Astrocyte of the cerebellum (primary cell): ENCODE measurements at regions not wholly inside any gene's neighbourhood (a gene's known extent, or its start where the extent isn't known, plus 50 kb on each side); places are given as distances from the start of the nearest gene placed in this dataset.

Experiments used
- DNase-seq: peaks from one replicate; pipeline ENCODE4 v3.0.0-alpha.2; 2011; ENCODE audit warnings: low read depth
- H3K4me3 ChIP-seq: 2 replicates; pipeline ENCODE4 v1.5.1; 2011; ENCODE audit warnings: mild to moderate bottlenecking, low read depth, low read length, moderate library complexity
- CTCF ChIP-seq: IDR thresholded peaks from 2 replicates; pipeline ENCODE4 v1.5.1; 2012; ENCODE audit warnings: low read length, low read depth, moderate library complexity, mild to moderate bottlenecking; ENCODE audit errors: missing control alignments
- in situ Hi-C: cut with HindIII; loops from 2 replicates; pipeline ENCODE4 v1.10.0; 2017; ENCODE audit warnings: low sequenced_read_pairs

DNA sequence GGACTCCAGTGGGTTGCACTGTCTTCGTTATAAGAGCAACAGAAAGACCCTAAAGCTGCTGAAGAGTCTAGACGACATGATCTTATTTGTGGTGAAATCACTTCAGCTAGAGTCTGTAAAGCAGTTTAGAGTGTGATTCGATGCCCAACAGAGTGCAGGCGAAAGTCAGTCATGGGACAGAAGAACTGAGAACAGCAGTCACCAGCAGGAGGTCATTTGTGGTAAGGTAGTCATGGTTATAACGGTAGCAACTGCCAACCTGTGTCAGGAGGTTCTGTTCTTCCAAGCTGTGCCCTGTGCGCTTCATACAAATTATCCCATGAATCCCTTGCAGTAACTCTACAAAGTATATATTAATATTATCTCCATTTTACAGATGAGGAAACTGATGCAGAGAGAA lies 954.1 kb downstream of the AACS start:
- TF ChIP-seq CTCF = no peak
- H3K4me3 ChIP-seq = no peak overlapping the region
- in situ Hi-C loops = loop anchor here (5.0 kb wide), 1 partner anchor 62 kb away; no protein-coding TSS in a partner anchor
- DNase-seq = no peak

- DNase-seq = no peak
- H3K4me3 ChIP-seq = no peak overlapping the region
- TF ChIP-seq CTCF = no peak
- in situ Hi-C loops = no loop called here
Observed at GRCh38 chr12:126021675-126022074, 956.4 kb downstream of the AACS start.

GRCh38 chr12:126027825-126028224 lies 962.6 kb downstream of the AACS start:
- in situ Hi-C loops = no loop called here
- no peak overlapping the region for H3K4me3 ChIP-seq
- TF ChIP-seq CTCF = no peak
- no peak for DNase-seq

DNA sequence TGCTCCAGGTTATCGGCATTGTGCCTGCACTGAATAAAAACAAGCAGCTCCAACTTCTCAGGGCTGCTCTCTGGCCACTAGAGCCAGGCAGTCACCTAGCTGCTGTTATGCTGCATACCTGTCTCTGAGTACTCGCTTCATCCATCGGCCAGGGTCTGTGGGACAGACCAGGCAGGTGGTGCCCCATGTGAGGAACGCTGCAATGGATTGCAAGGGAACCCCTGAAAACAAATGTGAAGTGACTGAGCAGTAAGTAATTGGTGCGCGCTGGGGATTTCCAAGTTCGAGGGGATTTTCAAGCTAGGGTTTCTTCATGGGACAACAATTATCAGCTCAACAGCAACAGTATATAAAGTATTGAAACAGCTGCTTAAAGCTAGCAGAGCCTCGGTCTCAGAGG lies 965.3 kb downstream of the AACS start:
- no peak for TF ChIP-seq CTCF
- in situ Hi-C loops = no loop called here
- no peak overlapping the region for H3K4me3 ChIP-seq
- DNase-seq = no peak

DNA sequence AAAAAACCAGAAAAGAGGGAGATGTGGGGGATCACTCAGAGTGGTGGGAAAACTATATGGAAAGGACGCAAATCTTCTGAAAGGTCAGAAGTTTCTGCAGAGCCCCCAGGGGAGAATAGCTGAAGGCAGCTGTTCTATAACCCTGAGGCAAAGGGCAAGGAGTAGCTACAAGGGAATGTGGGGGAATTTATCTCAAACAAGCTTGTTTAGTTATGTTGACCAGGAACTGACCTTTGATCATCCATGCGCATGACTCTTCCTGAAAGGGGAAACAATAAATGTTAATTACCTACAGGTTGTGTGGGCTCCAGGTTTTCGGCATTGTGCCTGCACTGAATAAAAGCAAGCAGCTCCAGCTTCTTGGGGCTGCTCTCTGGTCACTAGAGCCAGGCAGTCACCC lies 968.5 kb downstream of the AACS start:
- DNase-seq = no peak
- in situ Hi-C loops = no loop called here
- H3K4me3 ChIP-seq = no peak overlapping the region
- no peak for TF ChIP-seq CTCF

- in situ Hi-C loops = no loop called here
- TF ChIP-seq CTCF = no peak
- H3K4me3 ChIP-seq = no peak overlapping the region
- no peak for DNase-seq
Observed at GRCh38 chr12:126036348-126036747, 971.1 kb downstream of the AACS start.

GRCh38 chr12:126038434-126038833 lies 973.2 kb downstream of the AACS start:
- H3K4me3 ChIP-seq = no peak overlapping the region
- TF ChIP-seq CTCF = no peak
- no peak for DNase-seq
- in situ Hi-C loops = no loop called here
